ENCODE measurements at regions not wholly inside any gene's neighbourhood (a gene's known extent, or its start where the extent isn't known, plus 50 kb on each side); places are given as distances from the start of the nearest gene placed in this dataset.
A peak's percentile ranks its signal among the peaks of the same experiment; 100 is the strongest.

DNA sequence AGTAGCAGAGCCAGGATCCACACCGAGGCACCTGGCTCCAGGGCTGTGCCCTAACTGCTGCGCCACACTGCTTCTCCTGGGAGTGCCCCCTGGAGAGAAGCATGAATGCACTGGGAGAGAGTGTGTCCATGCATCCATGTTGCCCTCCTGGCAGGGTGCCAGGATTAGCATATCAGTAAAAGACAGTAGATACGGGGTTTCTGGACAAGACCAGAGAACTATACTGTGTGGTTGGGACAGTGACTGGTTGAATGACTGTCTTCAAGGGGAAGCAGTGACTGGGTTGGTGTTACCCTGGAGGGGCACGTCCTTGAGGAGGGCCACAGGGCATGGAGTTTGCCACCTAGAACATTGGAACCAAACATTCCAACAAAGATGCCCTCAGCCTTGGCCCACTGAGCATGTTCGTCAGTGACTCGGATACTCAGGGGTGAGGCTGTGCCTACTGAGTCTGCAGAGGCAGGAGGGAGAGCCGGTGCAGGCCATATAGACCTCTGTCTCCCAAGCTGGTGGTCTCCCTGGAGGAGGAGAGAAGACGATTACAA, 288.8 kb downstream of the CDC5L start:
- DNase-seq (ENCODE audit: low spot score) = no peak
- no peak for FAIRE-seq

DNA sequence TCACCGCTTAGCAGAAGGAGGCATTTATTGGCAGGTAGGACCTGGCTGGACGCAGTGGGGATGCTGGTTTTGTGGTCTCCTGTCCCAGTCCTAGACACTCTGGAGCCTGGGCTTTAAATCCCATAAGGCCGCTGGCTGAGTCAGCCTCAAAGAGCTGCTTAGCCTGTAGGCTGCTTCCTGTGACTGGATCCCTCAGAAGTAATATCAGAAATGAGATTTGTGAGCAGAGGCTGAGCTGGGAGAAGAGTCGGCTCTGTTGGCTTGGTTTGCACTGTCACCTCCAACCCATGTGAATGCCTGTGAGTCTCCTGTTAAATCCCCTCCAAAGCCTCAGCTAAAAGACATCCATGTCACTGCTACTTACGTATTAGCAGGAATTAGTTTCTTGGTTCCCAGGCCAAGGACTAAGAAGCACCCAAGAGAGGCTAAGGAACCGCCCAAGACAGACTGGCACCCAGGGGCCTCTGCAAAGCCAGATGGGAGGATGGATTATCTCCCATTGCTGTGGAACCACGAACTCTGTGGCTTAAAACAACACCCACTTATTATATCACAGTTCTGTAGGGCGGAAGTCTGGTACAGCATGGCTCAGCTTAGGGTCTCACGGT, 289.4 kb downstream of the CDC5L start:
- DNase-seq (ENCODE audit: low spot score) (peak; percentile 34), FAIRE-seq (no peak)

DNA sequence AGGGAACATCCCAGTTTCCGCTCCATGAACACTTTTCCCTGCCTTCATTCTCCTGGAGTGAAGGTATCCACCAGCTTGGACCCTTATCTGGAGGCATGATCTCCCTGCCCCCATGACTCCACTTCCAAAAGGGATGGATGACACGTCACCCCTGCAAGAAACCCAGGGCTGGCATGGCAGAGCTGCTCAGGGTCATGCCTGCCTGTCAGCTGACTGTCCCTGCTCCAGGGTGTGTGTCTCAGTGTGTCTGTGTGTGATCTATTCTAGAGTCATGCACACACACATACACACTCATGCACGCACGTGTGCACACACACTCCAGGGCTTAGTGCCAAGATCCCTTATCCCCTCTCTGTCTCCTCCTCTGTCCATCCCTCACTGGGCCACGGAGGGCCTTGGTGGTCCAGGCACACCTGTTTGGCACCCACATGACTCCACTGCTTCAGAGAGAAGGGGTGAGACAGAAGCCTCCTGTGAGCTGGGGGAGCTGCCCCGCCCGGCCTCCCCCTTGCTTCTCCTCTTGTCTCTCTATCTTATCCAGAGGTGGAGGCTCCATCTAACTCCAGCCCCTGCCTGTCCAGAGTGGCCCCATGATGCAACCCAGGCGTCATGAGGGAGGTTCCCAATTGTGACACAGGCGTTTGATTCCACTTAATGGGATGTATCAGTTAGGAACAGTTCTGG, 290.9 kb downstream of the CDC5L start:
- FAIRE-seq (no peak), DNase-seq (ENCODE audit: low spot score) (no peak)

DNA sequence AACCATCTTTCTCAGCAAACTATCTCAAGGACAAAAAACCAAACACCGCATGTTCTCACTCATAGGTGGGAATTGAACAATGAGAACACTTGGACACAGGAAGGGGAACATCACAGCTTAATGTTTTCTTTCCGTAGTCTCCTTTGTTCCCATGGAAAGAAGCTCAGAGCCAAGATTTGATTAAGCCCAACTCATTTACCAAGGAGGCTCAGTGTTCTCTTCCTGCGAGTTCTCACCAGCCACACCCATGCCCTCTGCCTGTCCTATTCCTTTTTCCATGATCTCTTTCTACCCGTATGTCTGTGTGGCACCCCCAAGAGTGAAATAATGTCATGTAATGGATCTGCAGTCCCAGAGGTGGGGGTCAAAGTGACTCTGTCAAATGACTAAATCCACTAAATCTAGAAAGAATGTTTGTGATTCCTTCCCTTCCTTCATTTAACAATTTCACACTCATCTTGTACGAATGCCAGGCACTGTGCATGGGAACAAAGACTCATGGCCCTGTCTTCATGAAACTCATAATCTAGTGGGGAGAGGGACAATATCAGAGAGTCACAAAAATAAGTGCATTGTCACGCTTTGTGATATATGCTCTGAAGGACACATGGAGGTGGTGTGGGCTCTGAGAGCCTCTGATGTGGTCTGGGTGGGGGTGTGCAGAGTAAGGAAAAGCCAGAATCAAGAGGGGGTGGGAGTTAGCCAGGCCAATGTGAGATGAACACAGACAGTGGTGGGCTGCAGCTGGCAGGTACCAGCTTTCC, 292.1 kb downstream of the CDC5L start:
- FAIRE-seq (no peak), DNase-seq (ENCODE audit: low spot score) (no peak)

DNA sequence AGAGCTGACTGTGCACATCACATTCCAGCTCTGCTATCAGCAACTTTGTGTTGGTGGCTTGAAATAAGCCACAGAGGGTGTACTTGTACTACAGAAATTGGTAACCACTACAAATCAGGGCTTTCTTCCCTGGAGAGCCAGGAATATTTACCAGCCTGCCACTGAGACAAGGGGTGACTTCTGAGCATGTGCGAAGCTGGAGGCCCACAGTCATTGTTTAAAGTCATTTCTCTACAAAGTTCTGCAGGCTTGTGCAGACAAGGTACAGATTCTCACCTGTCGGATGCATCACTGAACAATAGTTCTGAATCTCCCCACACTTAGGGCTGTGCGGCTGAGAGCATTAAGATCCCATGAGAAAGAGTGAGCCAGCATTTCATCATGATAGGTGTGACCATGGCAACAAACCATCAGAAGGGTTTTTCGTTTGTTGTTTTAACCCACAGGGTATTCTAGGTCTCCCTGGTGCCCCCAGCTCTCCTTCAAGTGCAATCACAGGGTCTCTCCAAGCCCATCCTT, 292.8 kb downstream of the CDC5L start:
- no peak for DNase-seq (ENCODE audit: low spot score)
- no peak for FAIRE-seq

DNA sequence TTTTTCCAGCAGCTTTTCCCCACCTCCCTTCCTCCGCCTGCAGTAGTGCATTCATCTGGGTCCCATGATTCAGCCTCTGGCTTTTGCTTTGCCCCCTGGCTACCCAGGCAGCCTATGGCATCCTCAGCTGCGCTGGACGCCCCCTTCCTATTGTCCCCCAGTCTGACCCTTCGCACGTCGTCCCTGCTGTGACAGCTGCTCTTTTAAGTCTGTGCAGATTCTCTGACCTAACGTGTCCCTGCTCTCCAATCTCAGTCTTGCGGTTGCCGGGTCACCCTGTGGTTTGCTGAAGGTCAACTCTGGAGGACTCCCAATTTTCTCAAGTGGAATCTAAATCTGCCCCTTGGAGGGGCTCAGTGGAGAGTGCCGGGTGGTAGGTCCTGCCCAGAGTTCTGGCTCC, 294.3 kb downstream of the CDC5L start:
- FAIRE-seq (peak; percentile 46), DNase-seq (ENCODE audit: low spot score) (peak; percentile 38)

DNA sequence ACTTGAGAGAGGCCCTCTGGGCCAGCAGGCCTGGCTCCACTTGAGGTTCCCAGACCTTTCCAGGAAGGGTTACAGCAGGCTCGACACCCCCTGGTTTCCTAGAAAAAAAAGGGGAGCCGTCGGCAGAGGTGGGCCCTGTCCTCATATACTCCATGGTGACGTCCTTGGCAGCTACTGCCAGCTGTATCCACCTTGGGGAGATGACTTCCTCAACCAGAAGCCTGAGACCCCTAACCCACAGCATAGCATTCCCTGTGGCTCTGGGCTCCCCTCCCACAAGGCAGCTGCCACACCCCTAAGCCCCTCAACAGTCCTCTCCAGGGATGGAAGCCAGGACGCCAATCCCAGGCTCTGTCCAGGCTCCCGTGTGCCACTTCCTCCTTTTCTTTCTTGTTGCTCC, 294.8 kb downstream of the CDC5L start:
- DNase-seq (ENCODE audit: low spot score) (no peak), FAIRE-seq (no peak)

DNA sequence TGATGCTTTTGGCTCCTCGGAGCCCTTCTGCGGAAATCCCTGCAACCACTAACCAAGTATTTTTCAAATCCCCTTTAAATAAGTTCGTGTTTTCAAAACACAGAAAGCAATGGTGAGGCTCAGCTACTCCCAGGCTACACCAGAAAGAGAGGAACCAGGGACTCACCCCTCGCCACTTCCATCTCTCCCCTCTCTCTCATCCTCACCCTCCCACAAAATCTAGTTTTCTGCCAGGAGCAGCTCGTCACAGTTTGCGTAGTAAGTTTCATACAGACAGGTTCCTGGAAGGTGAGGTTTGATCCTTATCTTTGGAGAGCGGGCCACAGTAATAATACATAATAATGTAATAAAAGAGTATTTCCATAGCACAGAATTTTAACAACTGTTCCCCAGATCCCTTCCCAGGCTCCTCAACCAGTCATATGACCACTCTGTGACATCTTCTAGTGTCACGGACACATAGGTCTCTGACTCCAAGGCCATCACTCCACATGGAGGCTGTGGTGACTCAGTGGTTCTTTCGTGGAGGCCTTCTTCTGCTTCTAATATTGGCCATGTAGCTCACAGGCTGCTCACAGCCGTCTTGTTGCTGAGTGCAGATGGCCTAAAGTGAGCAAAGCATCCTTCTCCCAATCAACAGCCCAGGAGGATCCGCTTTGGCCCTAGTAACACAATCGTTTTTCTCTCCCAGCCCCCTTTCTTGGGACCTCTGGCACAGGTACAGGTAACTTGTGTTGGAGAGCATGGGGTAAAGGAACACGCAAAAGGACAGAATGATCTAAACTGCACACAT, 295.7 kb downstream of the CDC5L start:
- FAIRE-seq (no peak), DNase-seq (ENCODE audit: low spot score) (no peak)

DNA sequence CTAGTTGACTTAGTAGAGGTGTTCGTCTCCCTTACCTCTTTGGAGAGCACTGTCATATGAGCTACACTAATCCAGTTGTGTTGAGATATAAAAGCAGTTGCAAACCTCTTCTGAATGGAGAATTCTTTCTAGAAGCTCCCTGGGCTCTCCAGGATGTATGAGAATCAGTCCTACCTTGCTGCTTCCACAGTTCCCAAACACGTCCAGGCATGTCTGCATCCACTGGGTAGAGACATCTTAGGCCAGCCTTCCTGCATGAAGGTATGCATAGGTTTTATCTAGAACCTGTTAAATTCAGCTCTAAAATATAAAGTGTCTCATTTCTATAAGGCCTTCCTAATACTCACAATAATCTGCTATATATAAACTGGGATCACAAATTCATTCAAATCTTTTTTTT, 297.7 kb downstream of the CDC5L start:
- DNase-seq (ENCODE audit: low spot score) (no peak), FAIRE-seq (no peak)

DNA sequence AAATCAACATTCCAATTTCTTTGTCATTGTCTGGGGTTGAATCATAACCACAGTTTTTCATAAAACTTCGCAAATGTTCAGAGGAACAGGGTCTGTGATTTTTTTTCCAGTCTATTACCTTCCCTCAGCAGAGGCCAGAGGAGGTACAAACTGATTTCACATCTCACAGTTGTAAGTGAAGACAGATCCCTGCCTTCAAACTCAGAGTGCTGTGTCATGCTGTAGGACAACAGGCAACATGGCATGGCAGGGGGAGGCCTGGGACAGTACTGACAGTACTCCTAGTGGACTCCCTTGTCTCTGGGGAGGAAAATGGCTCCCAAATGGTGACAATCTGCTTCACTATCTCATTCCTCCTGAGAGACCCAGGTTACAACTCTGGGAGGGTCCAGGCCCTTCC, 308.6 kb downstream of the CDC5L start:
- no peak for FAIRE-seq
- no peak for DNase-seq (ENCODE audit: low spot score)

DNA sequence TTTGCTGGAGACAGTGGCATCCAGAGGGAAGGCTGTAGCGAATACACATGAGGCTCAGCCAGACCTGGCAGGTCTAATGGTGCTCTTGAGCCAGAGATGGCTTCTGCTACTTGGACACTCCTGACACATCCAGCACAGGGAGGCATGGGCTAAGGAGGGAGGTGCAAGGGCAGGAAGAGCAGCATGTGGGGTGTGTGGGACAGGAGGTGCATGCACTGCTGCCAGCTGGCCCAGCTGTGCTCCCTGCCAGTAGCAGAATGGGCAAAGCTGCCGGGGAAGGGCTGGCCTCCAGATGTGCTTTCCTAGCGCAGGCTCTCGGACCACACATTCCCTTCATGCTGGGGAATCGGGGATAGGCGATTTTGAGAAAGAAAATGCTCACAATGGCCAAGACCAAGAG, 309.2 kb downstream of the CDC5L start:
- DNase-seq (ENCODE audit: low spot score) (no peak), FAIRE-seq (no peak)

DNA sequence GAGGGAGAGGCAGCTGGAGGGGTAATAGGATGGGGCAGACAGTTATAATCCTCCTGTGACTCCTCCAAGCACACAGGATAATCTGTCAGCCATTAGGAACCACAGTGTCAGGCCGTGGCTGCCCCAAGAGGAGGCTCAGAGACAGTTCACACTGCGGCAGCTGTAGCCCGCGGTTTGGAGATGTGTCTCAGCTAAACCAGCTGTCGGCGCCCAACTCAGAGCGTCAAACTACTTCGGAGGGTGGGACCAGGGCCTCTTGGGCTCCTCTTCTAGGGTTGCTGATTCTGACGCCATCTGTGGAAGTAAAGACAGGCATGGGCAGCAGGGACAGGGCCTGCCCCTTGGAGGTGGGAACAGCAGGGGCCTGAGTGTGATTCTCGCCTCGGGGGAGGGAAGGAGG, 309.8 kb downstream of the CDC5L start:
- FAIRE-seq (no peak), DNase-seq (ENCODE audit: low spot score) (no peak)

DNA sequence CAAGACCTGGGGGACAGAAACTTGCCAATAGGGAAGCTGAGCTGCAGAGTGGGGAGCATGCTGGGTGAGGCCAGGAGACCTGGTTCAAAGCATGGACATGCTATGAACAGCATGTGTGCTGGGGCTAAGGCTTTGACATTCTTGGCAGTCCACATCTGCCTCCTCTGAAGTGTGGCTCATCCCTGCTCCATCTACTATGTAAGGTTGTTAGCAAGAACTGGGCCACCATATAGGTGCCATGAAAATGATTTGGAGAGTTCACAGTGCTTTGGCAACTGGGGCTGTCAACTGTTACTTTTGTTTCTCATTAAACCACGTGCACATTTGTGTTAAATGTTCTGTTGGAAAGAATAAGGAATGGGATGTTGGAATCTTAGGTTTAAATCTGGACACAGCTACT, 311.1 kb downstream of the CDC5L start:
- DNase-seq (ENCODE audit: low spot score) = no peak
- FAIRE-seq = no peak

DNA sequence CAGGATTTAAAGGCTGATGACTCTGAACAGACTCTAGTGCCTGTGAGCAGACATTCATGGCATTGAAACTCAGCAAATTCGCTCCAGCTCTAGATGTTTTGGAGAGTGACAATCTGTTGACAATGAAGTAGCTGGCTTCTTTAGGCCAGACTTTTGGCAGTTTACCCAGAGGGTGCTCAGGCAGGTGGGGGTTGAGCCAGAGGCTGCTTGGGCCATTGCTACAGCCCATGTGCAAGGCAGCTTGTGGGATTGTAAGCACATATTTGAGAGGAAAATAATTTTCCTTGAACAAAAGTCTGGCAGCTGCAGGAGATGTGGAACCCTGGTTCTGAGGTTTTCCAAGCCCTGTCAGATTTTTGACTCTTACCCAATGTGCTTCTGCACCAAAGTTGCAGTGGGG, 311.6 kb downstream of the CDC5L start:
- DNase-seq (ENCODE audit: low spot score) (no peak), FAIRE-seq (no peak)

DNA sequence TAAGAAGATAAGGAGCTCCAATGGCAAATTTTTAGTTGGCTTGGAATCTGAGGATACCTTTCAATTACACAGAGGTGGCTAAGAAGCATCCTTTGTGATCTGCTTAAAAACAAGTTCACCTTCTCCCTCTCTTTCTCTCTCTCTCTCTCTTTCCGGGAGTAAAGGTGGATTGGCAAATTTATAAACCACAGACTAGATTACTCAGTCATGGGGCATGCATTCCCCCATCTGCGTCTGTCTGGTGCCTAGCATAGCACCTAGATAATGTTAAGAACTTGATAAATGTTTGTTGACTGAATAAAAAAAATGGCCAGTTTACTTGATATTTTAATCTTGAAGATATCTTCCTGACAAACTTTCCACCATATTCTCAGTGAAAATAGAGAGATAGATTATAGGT, 312.3 kb downstream of the CDC5L start:
- DNase-seq (ENCODE audit: low spot score) (no peak), FAIRE-seq (no peak)

DNA sequence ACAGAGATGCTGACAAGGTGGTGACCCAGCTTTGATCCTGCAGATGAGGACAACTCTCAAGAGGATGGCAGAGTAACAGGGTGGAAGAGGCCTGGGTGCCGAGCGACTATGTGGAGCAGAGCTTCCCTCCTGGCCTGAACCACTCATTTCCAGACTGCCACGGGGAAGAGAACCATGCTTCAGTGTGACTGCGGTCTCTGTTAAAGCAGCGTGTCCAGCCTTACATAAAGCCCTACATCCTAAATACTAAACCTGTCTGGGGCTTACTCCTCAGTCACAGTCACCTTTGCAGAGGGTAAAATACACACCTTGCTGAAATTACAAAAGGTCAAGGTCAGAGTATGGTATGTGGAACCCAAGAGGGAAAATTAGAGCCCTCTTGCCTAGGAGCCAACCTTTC, 312.9 kb downstream of the CDC5L start:
- DNase-seq (ENCODE audit: low spot score) (no peak), FAIRE-seq (no peak)

DNA sequence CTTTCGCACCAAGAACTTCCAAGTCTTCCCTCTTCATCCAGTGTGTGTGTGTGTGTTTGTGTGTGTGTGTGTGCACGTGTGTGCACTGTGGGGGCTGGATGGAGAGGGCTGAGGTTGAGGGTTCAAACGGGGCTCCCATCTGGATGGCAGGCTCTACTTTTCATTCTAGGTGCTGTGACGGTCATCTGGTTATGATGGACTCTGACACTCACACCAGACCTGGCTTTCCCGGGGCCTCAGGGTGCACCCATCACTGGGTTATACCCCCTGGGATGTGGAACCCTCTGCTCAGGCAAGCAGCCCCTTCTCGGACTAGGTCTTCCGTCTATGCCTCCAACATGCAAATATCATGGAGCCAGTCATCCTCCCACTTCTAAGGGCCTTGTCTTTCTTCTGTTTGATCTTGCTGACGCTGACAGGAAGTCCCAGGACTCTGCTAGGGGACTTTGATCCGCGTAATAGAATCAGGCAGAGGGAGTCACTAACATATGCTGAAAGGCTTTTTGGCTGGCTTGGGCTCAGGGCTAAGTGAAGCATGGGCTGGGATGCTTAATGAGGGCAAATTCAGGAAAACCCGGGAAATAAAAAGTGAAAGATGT, 313.6 kb downstream of the CDC5L start:
- no peak for DNase-seq (ENCODE audit: low spot score)
- FAIRE-seq = no peak

DNA sequence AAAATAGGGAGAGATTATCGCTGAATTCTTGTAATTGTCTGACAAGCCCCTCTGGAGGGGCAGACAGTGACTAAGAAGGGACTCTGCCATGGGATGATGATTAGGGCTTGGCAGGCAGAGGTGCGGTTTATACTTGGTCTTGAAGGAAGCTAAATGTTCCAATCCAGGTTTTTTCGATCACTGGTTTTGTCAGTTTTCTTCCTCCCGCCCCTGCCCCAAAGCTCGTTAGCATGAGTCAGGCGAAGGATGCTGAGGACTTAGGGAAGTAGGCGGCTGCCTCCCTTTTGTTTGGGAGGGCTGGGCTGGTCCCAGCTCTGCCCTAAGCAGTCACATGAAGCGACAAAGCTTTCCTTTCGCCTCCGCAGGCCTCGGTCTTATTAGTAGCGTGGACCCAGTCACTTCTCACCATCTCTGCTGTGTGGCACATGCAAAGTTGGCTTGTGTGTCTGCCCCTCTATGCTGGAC, 314.2 kb downstream of the CDC5L start:
- DNase-seq (ENCODE audit: low spot score) (no peak), FAIRE-seq (no peak)

DNA sequence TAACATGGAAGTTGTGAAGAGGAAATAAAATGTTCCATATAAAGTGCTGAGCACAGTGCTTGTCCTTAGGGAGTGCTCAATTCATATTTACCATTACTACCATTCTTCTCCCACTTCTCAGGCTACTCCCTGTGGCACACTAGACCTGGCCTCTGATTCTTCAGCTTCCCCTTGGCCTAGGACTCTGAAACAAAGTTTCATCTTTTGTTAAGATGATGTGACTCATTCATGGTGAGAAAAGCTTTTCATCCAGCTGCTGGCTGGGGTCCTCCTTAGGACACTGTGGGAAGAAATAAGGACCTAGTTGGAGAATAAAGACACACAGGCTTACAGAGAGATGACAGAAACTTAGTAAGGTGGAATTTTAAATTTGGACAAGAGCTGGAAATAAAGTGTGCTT, 314.8 kb downstream of the CDC5L start:
- no peak for DNase-seq (ENCODE audit: low spot score)

DNA sequence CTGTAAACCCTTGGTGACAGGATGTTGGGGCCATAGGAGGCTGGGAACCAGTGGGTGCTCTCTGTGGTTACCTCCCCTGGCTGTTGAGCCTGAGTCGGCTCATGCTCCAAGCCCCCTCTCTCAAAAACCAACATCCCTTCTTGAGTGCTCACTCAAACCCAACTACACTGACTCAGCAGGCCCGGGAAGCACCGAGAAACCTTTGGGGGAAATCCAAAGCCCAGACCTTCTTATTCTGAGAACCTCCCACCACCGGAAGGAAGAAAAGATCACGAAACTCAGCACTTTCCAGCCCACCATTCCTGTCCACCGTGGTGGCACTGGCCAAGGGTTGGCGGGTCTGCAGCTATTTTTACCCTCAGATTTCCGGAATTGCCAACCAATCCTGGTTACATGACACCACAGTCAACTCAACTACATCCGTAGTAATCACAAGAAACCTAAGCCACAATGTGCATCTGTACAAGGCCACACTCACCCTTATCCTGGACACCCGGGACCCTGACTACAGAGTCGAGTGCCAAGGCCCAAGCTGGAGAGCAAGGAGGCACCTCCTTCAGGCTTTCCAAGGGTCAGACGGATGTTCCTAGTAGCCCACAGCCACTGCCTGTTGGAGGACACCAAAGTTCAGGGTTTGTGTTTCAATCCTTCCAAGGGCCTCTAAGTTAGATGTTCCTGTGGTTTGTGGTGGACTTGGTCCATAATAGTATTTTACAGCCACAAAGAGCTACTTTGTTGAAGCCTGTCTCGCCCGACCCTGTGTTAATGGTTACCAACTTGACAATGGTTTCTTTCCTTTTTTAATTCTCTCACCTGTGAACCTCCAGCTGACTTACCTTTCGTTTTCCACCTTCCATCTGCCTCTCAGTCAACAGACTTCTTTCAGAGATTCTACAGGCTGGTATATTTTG, 317.0 kb downstream of the CDC5L start:
- FAIRE-seq (no peak), DNase-seq (ENCODE audit: low spot score) (no peak)

More for the DNA sequence above, 314.8 kb downstream of the CDC5L start:
- no peak for FAIRE-seq
